SK-N-SH treated with all-trans-retinoic acid at 6 μM for 48 hours (cell line): ENCODE measurements at regions not wholly inside any gene's neighbourhood (a gene's known extent, or its start where the extent isn't known, plus 50 kb on each side); places are given as distances from the start of the nearest gene placed in this dataset.

Experiments used
- ATAC-seq: fragments of 200-7000 bp; cut with Tn5 transposase; 3 replicates; pipeline ENCODE4 v1.9.1; 2020; ENCODE audit warnings: mild to moderate bottlenecking, moderate library complexity
- ARNTL ChIP-seq: fragments of 450-650 bp; formaldehyde crosslinking; IDR thresholded peaks from 2 replicates; pipeline ENCODE4 v1.5.0; 2020; ENCODE audit warnings: low read depth, mild to moderate bottlenecking, moderate library complexity, borderline replicate concordance
- BACH2 ChIP-seq: fragments of 250-450 bp; sonication (Bioruptor Pico); IDR thresholded peaks from 2 replicates; pipeline ENCODE4 v1.9.0; 2021; ENCODE audit warnings: mild to moderate bottlenecking, borderline replicate concordance
- CREB5 ChIP-seq: fragments of 250-450 bp; sonication (Bioruptor Pico); IDR thresholded peaks from 2 replicates; pipeline ENCODE4 v1.5.1; 2020; ENCODE audit warnings: low read depth, mild to moderate bottlenecking, moderate library complexity
- CSDC2 ChIP-seq: fragments of 250-450 bp; sonication (Bioruptor Pico); IDR thresholded peaks from 2 replicates; pipeline ENCODE4 v1.5.0; 2020; ENCODE audit warnings: mild to moderate bottlenecking, moderate library complexity
- CSRNP3 ChIP-seq: fragments of 250-450 bp; sonication (Bioruptor Pico); IDR thresholded peaks from 2 replicates; pipeline ENCODE4 v1.5.1; 2021; ENCODE audit warnings: mild to moderate bottlenecking, moderate library complexity
- ESRRG ChIP-seq: fragments of 250-450 bp; sonication (Bioruptor Pico); IDR thresholded peaks from 2 replicates; pipeline ENCODE4 v1.6.1; 2021; ENCODE audit warnings: mild to moderate bottlenecking
- GLIS3 ChIP-seq: fragments of 250-450 bp; sonication (Bioruptor Pico); IDR thresholded peaks from 2 replicates; pipeline ENCODE4 v1.5.0; 2020; ENCODE audit warnings: mild to moderate bottlenecking, moderate library complexity
- ISL1 ChIP-seq: fragments of 250-450 bp; sonication (Bioruptor Pico); IDR thresholded peaks from 2 replicates; pipeline ENCODE4 v2.1.2; 2022; ENCODE audit warnings: mild to moderate bottlenecking, moderate library complexity
- OSR1 ChIP-seq: fragments of 250-450 bp; sonication (Bioruptor Pico); IDR thresholded peaks from 2 replicates; pipeline ENCODE4 v1.8.0; 2022; ENCODE audit warnings: moderate library complexity, mild to moderate bottlenecking, inconsistent platforms
- PATZ1 ChIP-seq: fragments of 250-450 bp; sonication (Bioruptor Pico); IDR thresholded peaks from 2 replicates; pipeline ENCODE4 v1.8.0; 2020; ENCODE audit warnings: mild to moderate bottlenecking, moderate library complexity, borderline replicate concordance
- POU6F1 ChIP-seq: fragments of 250-450 bp; sonication (Bioruptor Pico); IDR thresholded peaks from 2 replicates; pipeline ENCODE4 v1.8.0; 2021; ENCODE audit warnings: low read depth, mild to moderate bottlenecking, moderate library complexity, borderline replicate concordance
- PPARA ChIP-seq: fragments of 250-450 bp; sonication (Bioruptor Pico); IDR thresholded peaks from 2 replicates; pipeline ENCODE4 v1.5.0; 2020; ENCODE audit warnings: mild to moderate bottlenecking, borderline replicate concordance
- RARB ChIP-seq: fragments of 250-450 bp; sonication (Bioruptor Pico); IDR thresholded peaks from 2 replicates; pipeline ENCODE4 v1.8.0; 2021; ENCODE audit warnings: mild to moderate bottlenecking, moderate library complexity
- SNAI2 ChIP-seq: fragments of 250-450 bp; sonication (Bioruptor Pico); IDR thresholded peaks from 2 replicates; pipeline ENCODE4 v1.5.0; 2020; ENCODE audit warnings: mild to moderate bottlenecking, moderate library complexity
- TCF4 ChIP-seq: fragments of 250-450 bp; sonication (Bioruptor Pico); IDR thresholded peaks from 2 replicates; pipeline ENCODE4 v1.8.0; 2021; ENCODE audit warnings: mild to moderate bottlenecking, moderate library complexity, borderline replicate concordance
- TSHZ2 ChIP-seq: fragments of 250-450 bp; sonication (Bioruptor Pico); IDR thresholded peaks from 2 replicates; pipeline ENCODE4 v1.5.0; 2020; ENCODE audit warnings: mild to moderate bottlenecking, moderate library complexity
- ZC3H10 ChIP-seq: fragments of 250-450 bp; sonication (Bioruptor Pico); IDR thresholded peaks from 2 replicates; pipeline ENCODE4 v1.5.1; 2021; ENCODE audit warnings: mild to moderate bottlenecking, moderate library complexity
- ZFP3 ChIP-seq: fragments of 250-450 bp; sonication (Bioruptor Pico); IDR thresholded peaks from 2 replicates; pipeline ENCODE4 v1.5.0; 2020; ENCODE audit warnings: mild to moderate bottlenecking, moderate library complexity
- ZFP30 ChIP-seq: fragments of 450-650 bp; formaldehyde crosslinking; IDR thresholded peaks from 2 replicates; pipeline ENCODE4 v1.5.0; 2022; ENCODE audit warnings: mild to moderate bottlenecking, moderate library complexity
- ZNF565 ChIP-seq: fragments of 450-650 bp; formaldehyde crosslinking; conservative IDR thresholded peaks from 2 replicates; pipeline ENCODE4 v1.5.0; 2020; ENCODE audit warnings: low read depth, mild to moderate bottlenecking, moderate library complexity

GRCh38 chr4:4770610-4771009 is 88.9 kb upstream of the MSX1 start:
- no peak for ATAC-seq
- no peak for TF ChIP-seq POU6F1 (CRISPR knock-in tag)
- no peak for TF ChIP-seq CSDC2 (CRISPR knock-in tag)
- TF ChIP-seq SNAI2 (CRISPR knock-in tag) = no peak

GRCh38 chr4:4766564-4766963 is 92.9 kb upstream of the MSX1 start:
- peak; percentile 11 for ATAC-seq
- TF ChIP-seq GLIS3 (no peak), PATZ1 (CRISPR knock-in tag) (no peak), ARNTL (CRISPR knock-in tag) (no peak), CREB5 (CRISPR knock-in tag) (no peak), ZFP3 (no peak), PPARA (CRISPR knock-in tag) (no peak), RARB (CRISPR knock-in tag) (no peak), ESRRG (CRISPR knock-in tag) (no peak), CSRNP3 (CRISPR knock-in tag) (no peak), ZFP30 (no peak), CSDC2 (CRISPR knock-in tag) (no peak), POU6F1 (CRISPR knock-in tag) (no peak), TSHZ2 (CRISPR knock-in tag) (no peak), ZC3H10 (CRISPR knock-in tag) (no peak), TCF4 (no peak)

GRCh38 chr4:4765811-4766210 is 93.7 kb upstream of the MSX1 start:
- no peak for ATAC-seq
- TF ChIP-seq BACH2 (CRISPR knock-in tag) = no peak
- TF ChIP-seq ZFP30 = no peak
- TF ChIP-seq TSHZ2 (CRISPR knock-in tag) = no peak
- no peak for TF ChIP-seq ZNF565 (CRISPR knock-in tag)
- TF ChIP-seq CSRNP3 (CRISPR knock-in tag) = no peak
- TF ChIP-seq PPARA (CRISPR knock-in tag) = no peak
- no peak for TF ChIP-seq ZC3H10 (CRISPR knock-in tag)
- no peak for TF ChIP-seq CSDC2 (CRISPR knock-in tag)
- TF ChIP-seq POU6F1 (CRISPR knock-in tag) = no peak
- TF ChIP-seq ESRRG (CRISPR knock-in tag) = no peak
- no peak for TF ChIP-seq OSR1 (CRISPR knock-in tag)
- no peak for TF ChIP-seq ISL1
